ENCODE measurements at regions not wholly inside any gene's neighbourhood (a gene's known extent, or its start where the extent isn't known, plus 50 kb on each side); places are given as distances from the start of the nearest gene placed in this dataset.

- Histone ChIP-seq H3K4me3 (no peak overlapping the region), H3K27me3 (no peaks in the 10 kb centered on the region), H3K9me3 (no peaks in the 10 kb centered on the region), H3K36me3 (no peaks in the 10 kb centered on the region), H3K27ac (no peak overlapping the region), H3K4me1 (no peaks in the 10 kb centered on the region)
- no peak for DNase-seq
- TF ChIP-seq POLR2A (IDR thresholded peaks at IDR 0.05) (no peak), CTCF (IDR thresholded peaks at IDR 0.05) (no peak)
- intact Hi-C loops (cut with DNase I; ENCODE audit: low total_unique reads), result no loop called here
These were observed 150.9 kb downstream of the HS3ST3B1 start for GRCh38 chr17:14451729-14452191.

DNA sequence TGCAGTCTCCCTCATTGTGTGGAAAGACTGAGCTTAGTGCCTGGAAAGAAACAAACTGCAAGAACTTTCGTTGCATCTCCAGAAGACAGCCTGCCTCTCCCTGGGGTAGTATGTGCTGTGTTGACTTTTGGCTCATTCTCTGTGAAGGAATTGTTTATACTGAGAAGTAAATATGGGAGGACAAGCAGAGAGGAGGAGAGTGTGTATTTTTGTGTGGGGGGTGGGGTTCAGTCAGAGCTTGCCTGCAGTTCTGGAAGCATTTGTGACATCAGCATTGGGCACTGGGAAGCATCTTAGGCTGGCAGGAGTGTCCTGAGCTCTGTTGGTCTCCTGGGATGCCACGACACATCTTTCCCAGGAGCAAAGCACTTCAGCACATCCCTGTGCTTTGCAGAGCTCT lies 147.9 kb downstream of the HS3ST3B1 start:
- no peak for DNase-seq
- H3K36me3 ChIP-seq, result no peaks in the 10 kb centered on the region
- no peak overlapping the region for H3K27ac ChIP-seq
- no peaks in the 10 kb centered on the region for H3K4me1 ChIP-seq
- H3K9me3 ChIP-seq, result no peaks in the 10 kb centered on the region
- H3K4me3 ChIP-seq, result no peak overlapping the region
- no peak for TF ChIP-seq CTCF (IDR thresholded peaks at IDR 0.05)
- no peak for TF ChIP-seq POLR2A (IDR thresholded peaks at IDR 0.05)
- no peaks in the 10 kb centered on the region for H3K27me3 ChIP-seq
- intact Hi-C loops (cut with DNase I; ENCODE audit: low total_unique reads), result no loop called here

GRCh38 chr17:14446825-14447224 lies 145.9 kb downstream of the HS3ST3B1 start:
- intact Hi-C loops (cut with DNase I; ENCODE audit: low total_unique reads), result no loop called here

DNA sequence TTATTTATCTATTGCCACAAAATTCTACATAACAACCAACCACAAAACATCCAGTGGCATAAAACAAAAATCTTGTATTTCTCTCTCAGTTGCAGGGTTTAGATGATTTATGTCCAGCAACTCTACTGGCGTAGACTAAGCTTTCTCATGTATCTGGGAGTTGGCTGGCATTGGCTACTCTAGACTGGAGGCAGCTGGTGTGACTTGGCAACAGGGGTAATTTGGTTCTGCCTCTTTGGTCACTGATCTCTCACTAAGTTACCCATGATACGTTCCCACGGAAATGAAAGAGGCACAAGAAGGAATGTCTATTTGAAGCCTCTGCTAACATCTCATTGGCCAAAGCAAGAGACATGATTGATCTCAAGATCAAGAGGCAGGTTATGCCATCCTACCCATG lies 144.0 kb downstream of the HS3ST3B1 start:
- Histone ChIP-seq H3K4me1 (no peaks in the 10 kb centered on the region), H3K9me3 (no peaks in the 10 kb centered on the region), H3K36me3 (no peaks in the 10 kb centered on the region), H3K4me3 (no peak overlapping the region), H3K27me3 (no peaks in the 10 kb centered on the region), H3K27ac (no peak overlapping the region)
- intact Hi-C loops (cut with DNase I; ENCODE audit: low total_unique reads), result no loop called here
- no peak for DNase-seq
- no peak for TF ChIP-seq POLR2A (IDR thresholded peaks at IDR 0.05)
- no peak for TF ChIP-seq CTCF (IDR thresholded peaks at IDR 0.05)

More at GRCh38 chr17:14446825-14447224, 145.9 kb downstream of the HS3ST3B1 start:
- Histone ChIP-seq H3K9me3 (no peaks in the 10 kb centered on the region), H3K4me1 (no peaks in the 10 kb centered on the region), H3K36me3 (no peaks in the 10 kb centered on the region), H3K27ac (no peak overlapping the region), H3K4me3 (no peak overlapping the region), H3K27me3 (no peaks in the 10 kb centered on the region)
- TF ChIP-seq CTCF (IDR thresholded peaks at IDR 0.05), result no peak
- TF ChIP-seq POLR2A (IDR thresholded peaks at IDR 0.05), result no peak
- DNase-seq, result no peak

GRCh38 chr17:14442798-14443528 lies 142.1 kb downstream of the HS3ST3B1 start:
- Histone ChIP-seq H3K27ac (no peak overlapping the region), H3K9me3 (no peaks in the 10 kb centered on the region), H3K27me3 (no peaks in the 10 kb centered on the region), H3K4me3 (no peak overlapping the region), H3K4me1 (no peaks in the 10 kb centered on the region), H3K36me3 (no peaks in the 10 kb centered on the region)
- intact Hi-C loops (cut with DNase I; ENCODE audit: low total_unique reads), result no loop called here
- no peak for TF ChIP-seq POLR2A (IDR thresholded peaks at IDR 0.05)
- DNase-seq, result no peak

Measured in uterus (tissue), 3 donors.